ENCODE measurements at regions not wholly inside any gene's neighbourhood (a gene's known extent, or its start where the extent isn't known, plus 50 kb on each side); places are given as distances from the start of the nearest gene placed in this dataset.

DNA sequence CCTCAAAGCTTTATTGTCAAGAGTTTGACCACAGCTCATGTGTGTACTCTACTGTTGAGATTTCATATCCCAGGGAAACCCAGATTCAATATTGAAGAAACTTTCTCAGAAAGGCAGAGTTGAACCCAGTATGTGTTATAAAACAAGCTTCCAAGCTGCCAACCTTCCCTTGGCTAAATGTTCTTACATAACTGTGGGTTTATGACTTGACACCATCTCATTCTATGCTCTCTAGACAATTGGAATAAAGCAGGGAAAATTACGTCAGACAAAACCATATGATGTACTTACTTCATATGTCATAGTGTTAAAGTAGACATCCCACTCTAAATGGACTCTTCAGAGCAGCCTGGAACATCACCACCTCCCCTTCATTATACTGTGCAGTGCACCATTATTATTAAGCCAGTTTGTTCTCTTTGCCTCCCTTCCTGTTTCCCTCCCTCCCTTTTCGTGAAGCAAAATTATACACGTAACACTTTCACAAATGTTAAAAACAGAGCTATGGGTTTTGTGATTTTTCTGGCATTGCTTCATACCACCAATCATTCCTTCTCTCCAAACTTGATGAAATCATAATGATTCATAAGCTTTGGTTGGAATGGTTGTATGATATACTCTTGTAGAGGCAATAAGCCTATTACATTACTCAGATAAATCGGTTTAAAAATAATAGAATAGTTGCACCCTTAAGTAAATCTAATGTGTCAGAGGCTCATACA, 507.2 kb downstream of the LTN1 start:
- TF ChIP-seq, protein P1, sequence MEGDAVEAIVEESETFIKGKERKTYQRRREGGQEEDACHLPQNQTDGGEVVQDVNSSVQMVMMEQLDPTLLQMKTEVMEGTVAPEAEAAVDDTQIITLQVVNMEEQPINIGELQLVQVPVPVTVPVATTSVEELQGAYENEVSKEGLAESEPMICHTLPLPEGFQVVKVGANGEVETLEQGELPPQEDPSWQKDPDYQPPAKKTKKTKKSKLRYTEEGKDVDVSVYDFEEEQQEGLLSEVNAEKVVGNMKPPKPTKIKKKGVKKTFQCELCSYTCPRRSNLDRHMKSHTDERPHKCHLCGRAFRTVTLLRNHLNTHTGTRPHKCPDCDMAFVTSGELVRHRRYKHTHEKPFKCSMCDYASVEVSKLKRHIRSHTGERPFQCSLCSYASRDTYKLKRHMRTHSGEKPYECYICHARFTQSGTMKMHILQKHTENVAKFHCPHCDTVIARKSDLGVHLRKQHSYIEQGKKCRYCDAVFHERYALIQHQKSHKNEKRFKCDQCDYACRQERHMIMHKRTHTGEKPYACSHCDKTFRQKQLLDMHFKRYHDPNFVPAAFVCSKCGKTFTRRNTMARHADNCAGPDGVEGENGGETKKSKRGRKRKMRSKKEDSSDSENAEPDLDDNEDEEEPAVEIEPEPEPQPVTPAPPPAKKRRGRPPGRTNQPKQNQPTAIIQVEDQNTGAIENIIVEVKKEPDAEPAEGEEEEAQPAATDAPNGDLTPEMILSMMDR (conservative IDR thresholded peaks at IDR 0.05; ENCODE audit: low read depth in 2 of 2), result no peak
- TF ChIP-seq, protein P2, sequence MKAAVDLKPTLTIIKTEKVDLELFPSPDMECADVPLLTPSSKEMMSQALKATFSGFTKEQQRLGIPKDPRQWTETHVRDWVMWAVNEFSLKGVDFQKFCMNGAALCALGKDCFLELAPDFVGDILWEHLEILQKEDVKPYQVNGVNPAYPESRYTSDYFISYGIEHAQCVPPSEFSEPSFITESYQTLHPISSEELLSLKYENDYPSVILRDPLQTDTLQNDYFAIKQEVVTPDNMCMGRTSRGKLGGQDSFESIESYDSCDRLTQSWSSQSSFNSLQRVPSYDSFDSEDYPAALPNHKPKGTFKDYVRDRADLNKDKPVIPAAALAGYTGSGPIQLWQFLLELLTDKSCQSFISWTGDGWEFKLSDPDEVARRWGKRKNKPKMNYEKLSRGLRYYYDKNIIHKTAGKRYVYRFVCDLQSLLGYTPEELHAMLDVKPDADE (IDR thresholded peaks at IDR 0.05), result no peak
- no peak for TF ChIP-seq EZH2phosphoT487 (IDR thresholded peaks at IDR 0.05; ENCODE audit: unreplicated experiment)

All from GM23338 (cell line).